ENCODE measurements at regions not wholly inside any gene's neighbourhood (a gene's known extent, or its start where the extent isn't known, plus 50 kb on each side); places are given as distances from the start of the nearest gene placed in this dataset.

DNA sequence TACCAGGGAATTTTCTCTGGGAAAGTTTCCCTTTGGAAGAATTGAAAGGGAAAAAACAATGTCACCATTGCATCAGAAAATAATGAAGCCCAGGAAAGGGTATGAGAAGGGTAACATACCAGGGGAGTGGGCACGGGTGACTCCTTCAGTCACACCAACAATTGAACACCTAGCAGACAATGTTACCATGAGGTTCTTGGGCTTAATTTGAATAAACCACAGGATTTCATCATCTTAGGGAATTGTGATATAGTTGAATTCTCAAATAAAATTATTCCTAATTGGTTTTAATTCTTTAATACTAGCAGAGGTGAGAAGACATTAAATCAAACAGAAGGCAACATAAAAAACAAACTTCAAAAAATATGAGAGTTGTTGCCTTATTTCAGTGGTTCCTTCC lies 73.7 kb upstream of the RREB1 start:
- H3K4me3 ChIP-seq (ENCODE audit: low read depth, low read length) = no peak overlapping the region

DNA sequence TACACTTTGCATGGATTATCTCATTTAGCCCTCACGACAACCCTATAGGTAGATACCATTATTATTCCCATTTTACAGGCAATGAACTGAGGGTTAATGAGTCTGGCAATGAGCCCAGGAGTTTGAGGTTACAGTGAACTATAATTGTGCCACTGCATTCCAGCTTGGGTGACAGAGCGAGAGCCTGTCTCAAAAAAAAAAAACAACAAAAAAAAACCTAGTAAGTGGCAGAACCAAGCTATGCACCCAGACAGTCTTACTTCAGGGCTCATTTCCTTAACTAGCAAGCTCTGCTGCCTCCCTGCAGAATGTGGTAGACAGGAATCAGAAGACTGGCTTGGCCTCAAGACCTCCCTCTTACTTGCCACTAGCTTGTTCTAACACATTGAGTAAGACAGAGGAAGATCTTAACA lies 71.9 kb upstream of the RREB1 start:
- H3K4me3 ChIP-seq (ENCODE audit: low read depth, low read length) = no peak overlapping the region
- TF ChIP-seq, protein P1, sequence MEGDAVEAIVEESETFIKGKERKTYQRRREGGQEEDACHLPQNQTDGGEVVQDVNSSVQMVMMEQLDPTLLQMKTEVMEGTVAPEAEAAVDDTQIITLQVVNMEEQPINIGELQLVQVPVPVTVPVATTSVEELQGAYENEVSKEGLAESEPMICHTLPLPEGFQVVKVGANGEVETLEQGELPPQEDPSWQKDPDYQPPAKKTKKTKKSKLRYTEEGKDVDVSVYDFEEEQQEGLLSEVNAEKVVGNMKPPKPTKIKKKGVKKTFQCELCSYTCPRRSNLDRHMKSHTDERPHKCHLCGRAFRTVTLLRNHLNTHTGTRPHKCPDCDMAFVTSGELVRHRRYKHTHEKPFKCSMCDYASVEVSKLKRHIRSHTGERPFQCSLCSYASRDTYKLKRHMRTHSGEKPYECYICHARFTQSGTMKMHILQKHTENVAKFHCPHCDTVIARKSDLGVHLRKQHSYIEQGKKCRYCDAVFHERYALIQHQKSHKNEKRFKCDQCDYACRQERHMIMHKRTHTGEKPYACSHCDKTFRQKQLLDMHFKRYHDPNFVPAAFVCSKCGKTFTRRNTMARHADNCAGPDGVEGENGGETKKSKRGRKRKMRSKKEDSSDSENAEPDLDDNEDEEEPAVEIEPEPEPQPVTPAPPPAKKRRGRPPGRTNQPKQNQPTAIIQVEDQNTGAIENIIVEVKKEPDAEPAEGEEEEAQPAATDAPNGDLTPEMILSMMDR (IDR thresholded peaks at IDR 0.05; ENCODE audit: low read depth, low read length) = no peak

More for the DNA sequence above, 73.7 kb upstream of the RREB1 start:
- TF ChIP-seq, protein P1 (IDR thresholded peaks at IDR 0.05; ENCODE audit: low read depth, low read length) = no peak

DNA sequence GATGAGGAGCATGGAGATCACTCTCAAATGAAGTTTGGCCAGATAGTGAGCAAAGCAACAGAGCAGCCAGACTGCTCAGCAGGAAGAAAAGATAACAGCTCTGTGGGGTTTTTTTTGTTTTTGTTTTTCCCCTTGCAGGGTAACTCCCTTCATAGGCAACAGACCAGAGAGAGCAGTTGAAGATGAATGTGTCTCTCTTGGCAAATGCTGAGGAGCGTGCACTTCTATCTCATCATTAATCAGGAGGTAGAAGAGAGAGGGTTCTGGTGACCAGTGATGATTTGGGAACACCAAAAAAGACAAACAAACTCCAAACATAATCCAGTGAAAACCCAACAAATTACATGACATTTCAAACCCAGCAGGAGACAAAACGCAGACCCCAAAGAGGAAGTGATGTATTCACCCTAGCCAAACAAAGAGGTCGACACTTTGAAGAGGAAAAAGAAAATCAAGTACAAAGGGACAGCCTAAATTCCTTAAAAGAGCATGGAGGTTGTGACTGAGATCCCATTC lies 66.2 kb upstream of the RREB1 start:
- no peak overlapping the region for H3K4me3 ChIP-seq (ENCODE audit: low read depth, low read length)
- TF ChIP-seq, protein P1 (IDR thresholded peaks at IDR 0.05; ENCODE audit: low read depth, low read length) = no peak

DNA sequence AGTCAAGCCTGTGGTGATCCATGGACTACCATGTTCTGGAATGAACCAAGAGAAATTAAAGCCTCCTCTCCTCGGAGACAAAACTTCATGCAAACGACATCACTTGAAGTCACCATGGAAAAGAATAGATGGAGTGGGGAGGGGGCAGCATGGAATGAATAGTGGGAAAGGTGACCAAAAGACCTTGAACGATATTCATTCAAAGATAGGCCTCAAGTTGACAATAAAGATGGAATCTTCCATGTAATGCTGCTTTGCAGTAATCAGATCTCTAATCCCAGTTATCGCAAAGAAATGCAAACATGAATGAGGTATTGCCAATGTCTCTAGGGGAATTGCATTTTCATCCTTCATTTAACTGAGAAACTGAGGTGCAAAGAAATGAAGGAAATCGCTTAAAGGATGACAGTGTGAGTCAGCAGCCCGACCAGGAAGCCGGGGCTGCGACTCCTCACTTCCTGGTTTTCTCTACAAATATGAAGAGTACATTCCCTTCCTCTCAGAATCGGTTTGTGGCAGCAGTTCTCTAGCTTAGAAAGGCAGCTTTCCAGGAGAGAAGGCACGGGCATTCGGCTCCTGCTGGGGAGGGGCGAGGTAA lies 65.6 kb upstream of the RREB1 start:
- TF ChIP-seq, protein P1 (IDR thresholded peaks at IDR 0.05; ENCODE audit: low read depth, low read length) = no peak
- H3K4me3 ChIP-seq (ENCODE audit: low read depth, low read length) = no peak overlapping the region

DNA sequence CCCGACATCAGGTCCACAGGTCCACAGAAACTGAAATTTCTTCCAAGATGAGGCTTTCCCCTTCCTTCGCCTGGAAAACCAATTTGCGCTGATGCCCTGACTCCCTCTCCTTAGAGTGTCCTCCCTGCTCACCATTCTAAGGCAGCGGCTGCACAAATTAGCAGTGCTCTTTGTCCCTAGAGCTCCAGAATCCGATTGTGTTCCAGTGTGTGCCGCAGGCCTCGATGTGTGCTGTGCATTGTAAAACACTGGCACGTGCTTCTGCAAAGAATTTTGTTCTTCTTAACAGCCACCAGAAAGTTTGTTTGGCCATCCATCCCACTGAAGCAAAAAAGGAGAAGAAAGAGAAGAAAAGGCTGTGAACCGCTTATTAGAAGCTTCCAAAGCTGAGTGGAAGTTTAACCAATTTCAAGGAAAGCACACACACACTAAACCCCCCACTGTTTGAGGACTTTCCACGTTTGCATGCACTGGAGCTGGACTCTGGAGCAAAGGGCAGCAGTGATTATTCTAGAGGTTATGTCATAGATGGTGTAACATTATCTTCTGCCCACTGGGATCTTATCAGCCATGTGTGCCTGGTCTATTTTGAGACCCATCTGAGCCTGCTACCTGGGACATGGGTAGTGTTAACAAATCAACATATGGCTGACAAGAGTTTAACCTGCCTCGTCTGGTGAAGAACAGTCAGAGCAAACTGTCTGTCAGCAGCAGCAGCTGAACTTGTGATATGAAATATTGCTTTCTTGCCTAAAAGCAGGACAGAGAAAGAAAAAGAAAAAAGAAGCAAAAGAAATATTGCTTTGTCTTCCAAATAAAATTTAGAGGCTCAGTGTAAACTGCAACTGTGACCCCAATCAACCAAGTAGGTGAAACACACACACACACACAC lies 64.9 kb upstream of the RREB1 start:
- TF ChIP-seq, protein P1 (IDR thresholded peaks at IDR 0.05; ENCODE audit: low read depth, low read length) = no peak

DNA sequence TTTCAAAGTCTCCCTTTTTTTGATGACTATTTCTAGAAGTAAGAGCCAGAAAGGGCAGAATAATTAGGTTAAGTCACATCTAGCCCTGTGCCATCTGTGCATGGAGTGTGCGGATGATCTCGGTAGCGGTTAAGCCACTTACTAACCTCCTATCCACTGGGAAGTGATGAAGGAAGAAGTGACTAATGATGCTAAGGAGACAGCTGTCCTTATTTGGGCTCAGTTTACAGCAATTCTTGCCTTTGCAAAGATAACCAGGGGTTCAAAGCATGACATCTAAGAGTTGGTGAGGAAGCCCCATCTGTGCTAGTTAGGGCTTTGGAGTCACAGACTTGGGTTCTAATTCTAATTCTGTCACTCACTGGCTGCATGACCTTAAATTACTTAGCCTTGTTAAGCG lies 62.4 kb upstream of the RREB1 start:
- TF ChIP-seq, protein P1 (IDR thresholded peaks at IDR 0.05; ENCODE audit: low read depth, low read length) = no peak
- H3K4me3 ChIP-seq (ENCODE audit: low read depth, low read length) = no peak overlapping the region

More for the DNA sequence above, 64.9 kb upstream of the RREB1 start:
- no peak overlapping the region for H3K4me3 ChIP-seq (ENCODE audit: low read depth, low read length)

DNA sequence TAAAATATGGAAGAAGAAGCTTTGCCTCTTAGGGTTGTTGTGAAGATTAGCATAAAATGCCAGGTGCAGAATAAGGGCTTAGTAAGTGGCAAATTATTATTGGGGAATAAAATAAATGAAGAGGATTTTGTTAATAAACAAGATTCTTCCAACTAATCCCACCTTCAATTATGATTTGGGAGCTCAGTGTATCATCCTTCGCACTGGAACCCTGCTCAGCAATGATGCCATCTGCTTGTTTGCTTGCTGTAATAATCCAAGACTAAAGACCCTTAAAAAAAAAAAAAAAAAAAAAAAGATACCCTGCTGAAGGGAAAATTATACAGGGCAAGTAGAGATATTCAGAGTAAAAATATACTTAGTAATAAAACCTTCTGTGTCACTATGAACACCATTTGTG lies 62.0 kb upstream of the RREB1 start:
- TF ChIP-seq, protein P1 (IDR thresholded peaks at IDR 0.05; ENCODE audit: low read depth, low read length) = no peak
- no peak overlapping the region for H3K4me3 ChIP-seq (ENCODE audit: low read depth, low read length)

Data from WI38 (cell line).